Liver (tissue), 3 donors: ENCODE measurements at regions not wholly inside any gene's neighbourhood (a gene's known extent, or its start where the extent isn't known, plus 50 kb on each side); places are given as distances from the start of the nearest gene placed in this dataset.

Experiments
- EGR1 ChIP-seq, 2 donors: IDR thresholded peaks; 2 replicates each; pipeline ENCODE4 v1.6.1; 2016 to 2018; ENCODE audit warnings: antibody characterized with exemption in 2 of 2, low read depth in 2 of 2
- FOXA1 ChIP-seq: IDR thresholded peaks from 2 replicates; pipeline ENCODE4 v1.6.1; 2016; ENCODE audit warnings: antibody characterized with exemption
- GABPA ChIP-seq, 2 donors: IDR thresholded peaks in 1 of 2; conservative IDR thresholded peaks in 1 of 2; 2 replicates each; pipeline ENCODE4 v1.6.1; 2016; ENCODE audit warnings: antibody characterized with exemption in 2 of 2, mild to moderate bottlenecking in 1 of 2, moderate library complexity in 1 of 2
- HNF4A ChIP-seq, 2 donors: conservative IDR thresholded peaks; 2 replicates each; pipeline ENCODE4 v1.6.1; 2016; ENCODE audit warnings: antibody characterized with exemption in 2 of 2, mild to moderate bottlenecking in 2 of 2
- JUND ChIP-seq, 2 donors: IDR thresholded peaks; 2 replicates each; pipeline ENCODE4 v1.6.1; 2016; ENCODE audit warnings: antibody characterized with exemption in 2 of 2
- RAD21 ChIP-seq, 2 donors: IDR thresholded peaks; 2 replicates each; pipeline ENCODE4 v1.6.1; 2016; ENCODE audit warnings: antibody characterized with exemption in 2 of 2, mild to moderate bottlenecking in 2 of 2
- RXRA ChIP-seq, 2 donors: IDR thresholded peaks; 2 replicates each; pipeline ENCODE4 v1.6.1; 2017 to 2018; ENCODE audit warnings: antibody characterized with exemption in 2 of 2, mild to moderate bottlenecking in 1 of 2
- SP1 ChIP-seq: IDR thresholded peaks from 2 replicates; pipeline ENCODE4 v1.6.1; 2018; ENCODE audit warnings: antibody characterized with exemption, mild to moderate bottlenecking
- TAF1 ChIP-seq: conservative IDR thresholded peaks from 2 replicates; pipeline ENCODE4 v1.6.1; 2016; ENCODE audit warnings: antibody characterized with exemption, mild to moderate bottlenecking
- YY1 ChIP-seq: IDR thresholded peaks from 2 replicates; pipeline ENCODE4 v1.6.1; 2016; ENCODE audit warnings: antibody characterized with exemption, mild to moderate bottlenecking
- TF ChIP-seq, protein P1 (sequence below): fragments of 150-350 bp; IDR thresholded peaks from 2 replicates; pipeline ENCODE4 v1.5.1; 2017; ENCODE audit warnings: improper control_type of control experiment, low read depth, low read length; ENCODE audit not compliant: missing input control
- TF ChIP-seq, protein P2 (sequence below): IDR thresholded peaks from 2 replicates; pipeline ENCODE4 v1.6.1; 2016; ENCODE audit warnings: antibody characterized with exemption
- TF ChIP-seq, protein P3 (sequence below): IDR thresholded peaks from 2 replicates; pipeline ENCODE4 v1.6.1; 2016; ENCODE audit warnings: antibody characterized with exemption, mild to moderate bottlenecking
- donor health status: healthy.
- donor health status: healthy.

DNA sequence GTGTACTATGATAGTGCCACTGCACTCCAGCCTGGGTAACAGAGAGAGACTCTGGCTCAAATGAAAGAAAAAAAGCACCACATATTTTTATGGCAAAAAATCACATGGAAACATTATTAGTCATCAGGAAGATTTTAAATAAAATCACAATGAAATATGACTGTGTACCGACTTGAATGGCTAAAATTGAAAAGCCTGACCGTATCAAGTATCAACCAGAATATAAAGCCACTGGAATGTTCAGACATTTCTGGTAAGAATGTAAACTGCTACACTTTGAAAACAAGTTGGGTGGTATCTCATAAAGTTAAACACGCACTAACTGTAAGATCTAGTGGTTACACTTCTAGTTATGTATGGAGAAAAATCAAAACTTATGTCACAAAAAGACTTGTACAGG lies 306.7 kb upstream of the MBL2 start:
- TF ChIP-seq YY1 (no peak), RAD21 (IDR thresholded peaks at IDR 0.05) (no peak), SP1 (no peak), JUND (IDR thresholded peaks at IDR 0.05) (no peak), GABPA (IDR thresholded peaks at IDR 0.05 in 1 of 2, conservative IDR thresholded peaks at IDR 0.05 in 1 of 2) (no peak), TAF1 (no peak), EGR1 (IDR thresholded peaks at IDR 0.05; ENCODE audit: low read depth in 2 of 2) (no peak), HNF4A (conservative IDR thresholded peaks at IDR 0.05) (no peak), RXRA (IDR thresholded peaks at IDR 0.05) (no peak), FOXA1 (no peak)
- TF ChIP-seq, protein P1, sequence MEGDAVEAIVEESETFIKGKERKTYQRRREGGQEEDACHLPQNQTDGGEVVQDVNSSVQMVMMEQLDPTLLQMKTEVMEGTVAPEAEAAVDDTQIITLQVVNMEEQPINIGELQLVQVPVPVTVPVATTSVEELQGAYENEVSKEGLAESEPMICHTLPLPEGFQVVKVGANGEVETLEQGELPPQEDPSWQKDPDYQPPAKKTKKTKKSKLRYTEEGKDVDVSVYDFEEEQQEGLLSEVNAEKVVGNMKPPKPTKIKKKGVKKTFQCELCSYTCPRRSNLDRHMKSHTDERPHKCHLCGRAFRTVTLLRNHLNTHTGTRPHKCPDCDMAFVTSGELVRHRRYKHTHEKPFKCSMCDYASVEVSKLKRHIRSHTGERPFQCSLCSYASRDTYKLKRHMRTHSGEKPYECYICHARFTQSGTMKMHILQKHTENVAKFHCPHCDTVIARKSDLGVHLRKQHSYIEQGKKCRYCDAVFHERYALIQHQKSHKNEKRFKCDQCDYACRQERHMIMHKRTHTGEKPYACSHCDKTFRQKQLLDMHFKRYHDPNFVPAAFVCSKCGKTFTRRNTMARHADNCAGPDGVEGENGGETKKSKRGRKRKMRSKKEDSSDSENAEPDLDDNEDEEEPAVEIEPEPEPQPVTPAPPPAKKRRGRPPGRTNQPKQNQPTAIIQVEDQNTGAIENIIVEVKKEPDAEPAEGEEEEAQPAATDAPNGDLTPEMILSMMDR, result no peak
- TF ChIP-seq, protein P2, sequence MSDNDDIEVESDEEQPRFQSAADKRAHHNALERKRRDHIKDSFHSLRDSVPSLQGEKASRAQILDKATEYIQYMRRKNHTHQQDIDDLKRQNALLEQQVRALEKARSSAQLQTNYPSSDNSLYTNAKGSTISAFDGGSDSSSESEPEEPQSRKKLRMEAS, result no peak
- TF ChIP-seq, protein P3, sequence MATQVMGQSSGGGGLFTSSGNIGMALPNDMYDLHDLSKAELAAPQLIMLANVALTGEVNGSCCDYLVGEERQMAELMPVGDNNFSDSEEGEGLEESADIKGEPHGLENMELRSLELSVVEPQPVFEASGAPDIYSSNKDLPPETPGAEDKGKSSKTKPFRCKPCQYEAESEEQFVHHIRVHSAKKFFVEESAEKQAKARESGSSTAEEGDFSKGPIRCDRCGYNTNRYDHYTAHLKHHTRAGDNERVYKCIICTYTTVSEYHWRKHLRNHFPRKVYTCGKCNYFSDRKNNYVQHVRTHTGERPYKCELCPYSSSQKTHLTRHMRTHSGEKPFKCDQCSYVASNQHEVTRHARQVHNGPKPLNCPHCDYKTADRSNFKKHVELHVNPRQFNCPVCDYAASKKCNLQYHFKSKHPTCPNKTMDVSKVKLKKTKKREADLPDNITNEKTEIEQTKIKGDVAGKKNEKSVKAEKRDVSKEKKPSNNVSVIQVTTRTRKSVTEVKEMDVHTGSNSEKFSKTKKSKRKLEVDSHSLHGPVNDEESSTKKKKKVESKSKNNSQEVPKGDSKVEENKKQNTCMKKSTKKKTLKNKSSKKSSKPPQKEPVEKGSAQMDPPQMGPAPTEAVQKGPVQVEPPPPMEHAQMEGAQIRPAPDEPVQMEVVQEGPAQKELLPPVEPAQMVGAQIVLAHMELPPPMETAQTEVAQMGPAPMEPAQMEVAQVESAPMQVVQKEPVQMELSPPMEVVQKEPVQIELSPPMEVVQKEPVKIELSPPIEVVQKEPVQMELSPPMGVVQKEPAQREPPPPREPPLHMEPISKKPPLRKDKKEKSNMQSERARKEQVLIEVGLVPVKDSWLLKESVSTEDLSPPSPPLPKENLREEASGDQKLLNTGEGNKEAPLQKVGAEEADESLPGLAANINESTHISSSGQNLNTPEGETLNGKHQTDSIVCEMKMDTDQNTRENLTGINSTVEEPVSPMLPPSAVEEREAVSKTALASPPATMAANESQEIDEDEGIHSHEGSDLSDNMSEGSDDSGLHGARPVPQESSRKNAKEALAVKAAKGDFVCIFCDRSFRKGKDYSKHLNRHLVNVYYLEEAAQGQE, result no peak
